H9 (cell line): ENCODE measurements at regions not wholly inside any gene's neighbourhood (a gene's known extent, or its start where the extent isn't known, plus 50 kb on each side); places are given as distances from the start of the nearest gene placed in this dataset.

ENCODE experiments used
- DNase-seq: peaks from one replicate; pipeline ENCODE4 v3.0.0-alpha.2; 2017
- H2AFZ ChIP-seq: one replicate; pipeline ENCODE4 v1.6.1; 2013; ENCODE audit warnings: mild to moderate bottlenecking, low read length, control low read depth, moderate library complexity
- H2AK5ac ChIP-seq: 2 replicates; pipeline ENCODE4 v1.6.1; 2013; ENCODE audit warnings: low read length, control low read depth, mixed read lengths; ENCODE audit not compliant: insufficient read length
- H2BK120ac ChIP-seq: one replicate; pipeline ENCODE4 v1.6.1; 2013; ENCODE audit warnings: low read depth, mild to moderate bottlenecking, low read length, control low read depth, inconsistent platforms; ENCODE audit not compliant: poor library complexity, severe bottlenecking
- H2BK12ac ChIP-seq: 2 replicates; pipeline ENCODE4 v1.6.1; 2013; ENCODE audit warnings: low read length, control low read depth, mixed read lengths, low read depth; ENCODE audit not compliant: insufficient read length
- H2BK15ac ChIP-seq: 2 replicates; pipeline ENCODE4 v1.6.1; 2013; ENCODE audit warnings: low read depth, low read length, control low read depth
- H2BK20ac ChIP-seq: one replicate; pipeline ENCODE4 v1.6.1; 2013; ENCODE audit warnings: low read depth, mild to moderate bottlenecking, low read length, control low read depth, inconsistent platforms; ENCODE audit not compliant: poor library complexity, severe bottlenecking
- H2BK5ac ChIP-seq: 2 replicates; pipeline ENCODE4 v1.6.1; 2013; ENCODE audit warnings: low read length, control low read depth, mixed read lengths; ENCODE audit not compliant: insufficient read length
- H3K14ac ChIP-seq: 2 replicates; pipeline ENCODE4 v1.6.1; 2013; ENCODE audit warnings: low read length, control low read depth; ENCODE audit not compliant: insufficient read depth
- H3K18ac ChIP-seq: 2 replicates; pipeline ENCODE4 v1.6.1; 2013; ENCODE audit warnings: low read depth, mild to moderate bottlenecking, mixed read lengths, low read length, control low read depth; ENCODE audit not compliant: insufficient read length
- H3K23ac ChIP-seq: 2 replicates; pipeline ENCODE4 v1.6.1; 2013; ENCODE audit warnings: low read length, control low read depth, mixed read lengths, low read depth; ENCODE audit not compliant: insufficient read length
- H3K23me2 ChIP-seq: 2 replicates; pipeline ENCODE4 v1.6.1; 2013; ENCODE audit warnings: low read depth, mild to moderate bottlenecking, mixed read lengths, low read length, control low read depth; ENCODE audit not compliant: insufficient read length, poor library complexity, severe bottlenecking
- H3K27ac ChIP-seq: 2 replicates; pipeline ENCODE4 v1.5.1; 2013; ENCODE audit warnings: low read length, control low read depth, mixed read lengths, low read depth; ENCODE audit not compliant: insufficient read length
- H3K27me3 ChIP-seq: 2 replicates; pipeline ENCODE4 v1.6.1; 2013; ENCODE audit warnings: low read length, control low read depth, inconsistent platforms; ENCODE audit not compliant: insufficient read depth
- H3K4ac ChIP-seq: 2 replicates; pipeline ENCODE4 v1.6.1; 2013; ENCODE audit warnings: low read depth, mild to moderate bottlenecking, control low read depth, inconsistent platforms, low read length, moderate library complexity
- H3K4me1 ChIP-seq: 2 replicates; pipeline ENCODE4 v1.6.1; 2013; ENCODE audit warnings: low read length, control low read depth, inconsistent platforms; ENCODE audit not compliant: insufficient read depth
- H3K4me2 ChIP-seq: 2 replicates; pipeline ENCODE4 v1.6.1; 2013; ENCODE audit warnings: low read length, control low read depth, mixed read lengths; ENCODE audit not compliant: insufficient read length, insufficient read depth
- H3K56ac ChIP-seq: 2 replicates; pipeline ENCODE4 v1.6.1; 2013; ENCODE audit warnings: low read depth, mild to moderate bottlenecking, mixed read lengths, low read length, control low read depth; ENCODE audit not compliant: insufficient read length
- H3K79me1 ChIP-seq: 2 replicates; pipeline ENCODE4 v1.6.1; 2013; ENCODE audit warnings: low read depth, mild to moderate bottlenecking, moderate library complexity, low read length, control low read depth, inconsistent platforms; ENCODE audit not compliant: insufficient read depth, poor library complexity, severe bottlenecking
- H3K79me2 ChIP-seq: 2 replicates; pipeline ENCODE4 v1.6.1; 2013; ENCODE audit warnings: low read length, control low read depth, inconsistent platforms; ENCODE audit not compliant: insufficient read depth
- H3K9ac ChIP-seq: 2 replicates; pipeline ENCODE4 v1.6.1; 2013; ENCODE audit warnings: low read length, control low read depth, mixed read lengths; ENCODE audit not compliant: insufficient read length; ENCODE audit errors: extremely low read depth
- H3K9me3 ChIP-seq: one replicate; pipeline ENCODE4 v1.6.1; 2013; ENCODE audit warnings: low read depth, low read length, inconsistent platforms; ENCODE audit not compliant: control insufficient read depth
- H3T11ph ChIP-seq: one replicate; pipeline ENCODE4 v1.6.1; 2013; ENCODE audit warnings: mild to moderate bottlenecking, low read length, control low read depth, inconsistent platforms
- H4K20me1 ChIP-seq: one replicate; pipeline ENCODE4 v1.6.1; 2013; ENCODE audit not compliant: control insufficient read depth, insufficient read length, insufficient read depth
- H4K5ac ChIP-seq: 2 replicates; pipeline ENCODE4 v1.6.1; 2013; ENCODE audit warnings: low read depth, mild to moderate bottlenecking, mixed read lengths, low read length, control low read depth; ENCODE audit not compliant: insufficient read length
- H4K8ac ChIP-seq: replicated peaks from 2 replicates; pipeline ENCODE4 v1.6.1; 2013; ENCODE audit warnings: low read length, control low read depth, mixed read lengths, low read depth; ENCODE audit not compliant: insufficient read length
- H4K91ac ChIP-seq: 2 replicates; pipeline ENCODE4 v1.6.1; 2013; ENCODE audit warnings: low read depth, mild to moderate bottlenecking, moderate library complexity, mixed read lengths, low read length, control low read depth; ENCODE audit not compliant: insufficient read length
- H3K27ac Mint-ChIP-seq, 3 experiments: 2 replicates in 2 of 3; 3 replicates in 1 of 3; pipeline ENCODE4 v1.8.0; 2020 to 2021; ENCODE audit warnings: mixed read lengths in 3 of 3, mild to moderate bottlenecking in 1 of 3, moderate library complexity in 1 of 3
- H3K27me3 Mint-ChIP-seq: 2 replicates; pipeline ENCODE4 v1.8.0; 2021; ENCODE audit warnings: low read depth, mild to moderate bottlenecking, moderate library complexity, mixed read lengths
- H3K36me3 Mint-ChIP-seq, 3 experiments: 2 replicates in 2 of 3; 3 replicates in 1 of 3; pipeline ENCODE4 v1.8.0; 2020 to 2021; ENCODE audit warnings: low read depth in 3 of 3, mixed read lengths in 3 of 3; ENCODE audit not compliant: insufficient read depth in 1 of 3
- H3K4me1 Mint-ChIP-seq, 2 experiments: 2 replicates each; pipeline ENCODE4 v1.8.0; 2020; ENCODE audit warnings: mixed read lengths in 2 of 2
- H3K4me3 Mint-ChIP-seq, 2 experiments: 2 replicates in 1 of 2; 3 replicates in 1 of 2; pipeline ENCODE4 v1.8.0; 2020 to 2021; ENCODE audit warnings: mild to moderate bottlenecking in 2 of 2, mixed read lengths in 2 of 2, moderate library complexity in 1 of 2
- H3K9me3 Mint-ChIP-seq, 2 experiments: 2 replicates in 1 of 2; 3 replicates in 1 of 2; pipeline ENCODE4 v1.8.0; 2020; ENCODE audit warnings: mild to moderate bottlenecking in 2 of 2, mixed read lengths in 2 of 2, moderate library complexity in 1 of 2
- WGBS: extraction: QIAGEN DNeasy Blood & Tissue Kit; methylation state at CpG from one replicate; pipeline ENCODE4 v1.1.7; 2013; ENCODE audit warnings: missing lambda C conversion rate, low lambda C conversion rate, mixed read lengths; ENCODE audit not compliant: insufficient read length; ENCODE audit errors: extremely low coverage; 5-methylcytosine and 5-hydroxymethylcytosine counted together
- TF ChIP-seq, protein P1 (sequence below): fragments of 200-600 bp; sonication (generic); conservative IDR thresholded peaks from 3 replicates; pipeline ENCODE4 v1.8.0; 2021; ENCODE audit warnings: antibody characterized with exemption, mild to moderate bottlenecking

DNA sequence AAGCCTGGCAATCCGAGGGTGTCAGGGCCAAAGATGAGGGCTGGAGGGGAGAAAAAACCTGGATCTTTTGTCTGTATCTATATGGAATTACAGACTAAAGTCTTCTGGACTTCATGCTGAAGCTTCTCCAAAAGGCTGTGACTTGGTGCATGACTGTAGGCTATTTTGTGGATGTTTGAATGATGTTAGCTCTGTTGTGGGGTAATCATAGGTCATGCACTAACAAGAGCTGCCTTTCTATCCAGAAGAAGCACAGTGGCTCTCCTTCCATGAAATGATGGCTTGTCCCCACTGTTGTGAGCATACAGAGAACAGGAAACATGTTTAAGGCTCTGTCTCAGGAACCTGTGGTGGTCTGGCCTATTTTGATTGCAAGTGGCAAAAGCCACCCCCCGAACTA lies 263.3 kb upstream of the PLET1 start:
- no peak overlapping the region for H3K4me2 ChIP-seq
- H4K5ac ChIP-seq: no peak overlapping the region

More for the DNA sequence above, 263.3 kb upstream of the PLET1 start:
- no peak for DNase-seq
- Histone ChIP-seq H2BK20ac (no peak overlapping the region), H3K9me3 (no peaks in the 10 kb centered on the region), H3K14ac (no peak overlapping the region), H2BK5ac (no peak overlapping the region), H3K4me1 (no peaks in the 10 kb centered on the region), H3K27ac (no peak overlapping the region), H3T11ph (no peak overlapping the region), H2BK15ac (no peak overlapping the region), H3K23ac (no peak overlapping the region), H3K23me2 (no peaks in the 10 kb centered on the region), H3K4ac (no peak overlapping the region), H3K79me1 (no peaks in the 10 kb centered on the region), H4K91ac (no peak overlapping the region), H4K8ac (no peak overlapping the region), H4K20me1 (no peaks in the 10 kb centered on the region), H2AFZ (no peak overlapping the region), H3K27me3 (no peaks in the 10 kb centered on the region), H3K9ac (no peak overlapping the region), H2BK120ac (no peak overlapping the region), H3K18ac (no peak overlapping the region), H3K56ac (no peak overlapping the region), H3K79me2 (no peaks in the 10 kb centered on the region), H2BK12ac (no peak overlapping the region), H2AK5ac (no peak overlapping the region)
- H3K9me3 Mint-ChIP-seq: no peaks in the 10 kb centered on the region; a peak in 1 of 5 replicates
- H3K4me1 Mint-ChIP-seq: peaks cover 9 to 12% of the 10 kb centered on the region in 2 experiments
- TF ChIP-seq, protein P1, sequence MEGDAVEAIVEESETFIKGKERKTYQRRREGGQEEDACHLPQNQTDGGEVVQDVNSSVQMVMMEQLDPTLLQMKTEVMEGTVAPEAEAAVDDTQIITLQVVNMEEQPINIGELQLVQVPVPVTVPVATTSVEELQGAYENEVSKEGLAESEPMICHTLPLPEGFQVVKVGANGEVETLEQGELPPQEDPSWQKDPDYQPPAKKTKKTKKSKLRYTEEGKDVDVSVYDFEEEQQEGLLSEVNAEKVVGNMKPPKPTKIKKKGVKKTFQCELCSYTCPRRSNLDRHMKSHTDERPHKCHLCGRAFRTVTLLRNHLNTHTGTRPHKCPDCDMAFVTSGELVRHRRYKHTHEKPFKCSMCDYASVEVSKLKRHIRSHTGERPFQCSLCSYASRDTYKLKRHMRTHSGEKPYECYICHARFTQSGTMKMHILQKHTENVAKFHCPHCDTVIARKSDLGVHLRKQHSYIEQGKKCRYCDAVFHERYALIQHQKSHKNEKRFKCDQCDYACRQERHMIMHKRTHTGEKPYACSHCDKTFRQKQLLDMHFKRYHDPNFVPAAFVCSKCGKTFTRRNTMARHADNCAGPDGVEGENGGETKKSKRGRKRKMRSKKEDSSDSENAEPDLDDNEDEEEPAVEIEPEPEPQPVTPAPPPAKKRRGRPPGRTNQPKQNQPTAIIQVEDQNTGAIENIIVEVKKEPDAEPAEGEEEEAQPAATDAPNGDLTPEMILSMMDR: no peak
- H3K27ac Mint-ChIP-seq: no peak overlapping the region
- H3K4me3 Mint-ChIP-seq: no peak overlapping the region
- WGBS: no CpG with 5 or more reads among the region's 2 CpGs
- peaks cover 4% of the 10 kb centered on the region for H3K27me3 Mint-ChIP-seq
- H3K36me3 Mint-ChIP-seq: no peaks in the 10 kb centered on the region; a peak in 1 of 7 replicates
